ENCODE measurements at regions not wholly inside any gene's neighbourhood (a gene's known extent, or its start where the extent isn't known, plus 50 kb on each side); places are given as distances from the start of the nearest gene placed in this dataset.

GRCh38 chr17:77716289-77716926 is 242.1 kb upstream of the TNRC6C start:
- H3K36me3 ChIP-seq, result no peaks in the 10 kb centered on the region
- no peaks in the 10 kb centered on the region for H3K4me1 ChIP-seq
- H3K9me3 ChIP-seq, result peaks cover 0 to 42% (median 12%) of the 10 kb centered on the region in 11 donors
- DNase-seq (no peak), ATAC-seq (no peak)
- H3K27ac ChIP-seq, result no peak overlapping the region
- WGBS, 2 donors, result 24 to 25% methylated on average over 1 of the region's 1 CpG
- TF ChIP-seq, protein P1, sequence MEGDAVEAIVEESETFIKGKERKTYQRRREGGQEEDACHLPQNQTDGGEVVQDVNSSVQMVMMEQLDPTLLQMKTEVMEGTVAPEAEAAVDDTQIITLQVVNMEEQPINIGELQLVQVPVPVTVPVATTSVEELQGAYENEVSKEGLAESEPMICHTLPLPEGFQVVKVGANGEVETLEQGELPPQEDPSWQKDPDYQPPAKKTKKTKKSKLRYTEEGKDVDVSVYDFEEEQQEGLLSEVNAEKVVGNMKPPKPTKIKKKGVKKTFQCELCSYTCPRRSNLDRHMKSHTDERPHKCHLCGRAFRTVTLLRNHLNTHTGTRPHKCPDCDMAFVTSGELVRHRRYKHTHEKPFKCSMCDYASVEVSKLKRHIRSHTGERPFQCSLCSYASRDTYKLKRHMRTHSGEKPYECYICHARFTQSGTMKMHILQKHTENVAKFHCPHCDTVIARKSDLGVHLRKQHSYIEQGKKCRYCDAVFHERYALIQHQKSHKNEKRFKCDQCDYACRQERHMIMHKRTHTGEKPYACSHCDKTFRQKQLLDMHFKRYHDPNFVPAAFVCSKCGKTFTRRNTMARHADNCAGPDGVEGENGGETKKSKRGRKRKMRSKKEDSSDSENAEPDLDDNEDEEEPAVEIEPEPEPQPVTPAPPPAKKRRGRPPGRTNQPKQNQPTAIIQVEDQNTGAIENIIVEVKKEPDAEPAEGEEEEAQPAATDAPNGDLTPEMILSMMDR (IDR thresholded peaks at IDR 0.05), result no peak
- H3K4me3 ChIP-seq, result no peak overlapping the region
- no peaks in the 10 kb centered on the region for H3K27me3 ChIP-seq
- intact Hi-C loops (cut with DNase I), result no loop called here

DNA sequence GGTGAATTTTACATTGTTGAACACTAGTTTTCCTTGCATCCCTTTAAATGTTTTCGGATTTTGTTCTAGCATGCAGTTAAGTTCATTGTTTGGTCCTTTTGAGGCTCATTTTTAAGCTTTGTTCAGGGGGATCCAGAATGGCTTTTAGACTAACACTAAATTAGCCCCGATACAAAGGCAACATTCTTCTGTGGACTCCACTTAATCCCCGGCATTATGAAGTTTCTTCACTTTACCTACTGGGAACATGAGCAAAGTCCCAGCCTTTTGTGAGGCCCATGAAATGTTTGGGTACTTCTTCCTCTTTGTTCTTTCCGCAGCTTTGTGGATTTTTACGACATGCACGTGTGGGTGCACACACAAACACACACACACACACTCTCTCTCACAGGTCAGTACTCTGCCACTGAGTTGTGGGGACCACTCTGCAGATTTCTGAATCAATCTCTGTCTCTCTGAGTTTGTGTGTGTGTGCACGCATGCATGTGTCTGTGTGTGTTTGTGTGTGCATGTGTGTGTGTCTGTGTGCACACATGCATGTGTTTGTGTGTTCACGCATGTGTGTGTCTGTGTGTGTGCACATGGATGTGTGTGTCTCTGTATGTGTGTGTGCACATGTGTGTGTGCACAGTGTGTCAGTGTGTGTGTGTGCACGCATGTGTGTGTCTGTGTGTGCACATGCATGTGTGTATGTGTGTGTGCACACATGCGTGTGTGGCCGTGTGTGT is 240.4 kb upstream of the TNRC6C start:
- WGBS, 2 donors, result 89 to 92% methylated on average over 11 of the region's 11 CpGs
- intact Hi-C loops (cut with DNase I), result no loop called here

GRCh38 chr17:77718669-77718961 is 239.9 kb upstream of the TNRC6C start:
- no peaks in the 10 kb centered on the region for H3K27me3 ChIP-seq
- H3K4me1 ChIP-seq, result peaks cover 0 to 5% (median 0%) of the 10 kb centered on the region in 9 donors
- H3K9me3 ChIP-seq, result peaks cover 0 to 31% (median 11%) of the 10 kb centered on the region in 11 donors
- TF ChIP-seq, protein P1 (IDR thresholded peaks at IDR 0.05), result no peak
- no peak overlapping the region for H3K27ac ChIP-seq
- no peaks in the 10 kb centered on the region for H3K36me3 ChIP-seq
- no peak for DNase-seq
- no peak overlapping the region for H3K4me3 ChIP-seq
- ATAC-seq, result no peak
- intact Hi-C loops (cut with DNase I), result no loop called here
- 90% methylated on average over 10 of the region's 10 CpGs for WGBS, 2 donors

More for the DNA sequence above, 240.4 kb upstream of the TNRC6C start:
- Histone ChIP-seq H3K4me3 (no peak overlapping the region), H3K36me3 (no peaks in the 10 kb centered on the region), H3K27ac (no peak overlapping the region), H3K4me1 (peaks cover 0 to under 1% (median 0%) of the 10 kb centered on the region in 9 donors), H3K27me3 (no peaks in the 10 kb centered on the region), H3K9me3 (peaks cover 0 to 34% (median 12%) of the 10 kb centered on the region in 11 donors)
- DNase-seq (no peak), ATAC-seq (no peak)
- TF ChIP-seq, protein P1 (IDR thresholded peaks at IDR 0.05), result no peak

GRCh38 chr17:77719806-77720205 is 238.7 kb upstream of the TNRC6C start:
- Histone ChIP-seq H3K4me3 (no peak overlapping the region), H3K9me3 (peaks cover 0 to 19% (median 0%) of the 10 kb centered on the region in 11 donors), H3K4me1 (peaks cover 0 to 5% (median 0%) of the 10 kb centered on the region in 9 donors), H3K36me3 (no peaks in the 10 kb centered on the region), H3K27ac (no peak overlapping the region), H3K27me3 (no peaks in the 10 kb centered on the region)
- DNase-seq, result no peak
- 87 to 88% methylated on average over 4 of the region's 4 CpGs for WGBS, 2 donors
- intact Hi-C loops (cut with DNase I), result loop anchor here in 1 of 10 donors (10.0 kb wide), 1 partner anchor 175 kb away; no protein-coding TSS in a partner anchor
- TF ChIP-seq, protein P1 (IDR thresholded peaks at IDR 0.05), result no peak
- ATAC-seq, result no peak
